Left colon (tissue), 2 donors: ENCODE measurements at regions not wholly inside any gene's neighbourhood (a gene's known extent, or its start where the extent isn't known, plus 50 kb on each side); places are given as distances from the start of the nearest gene placed in this dataset.

ENCODE experiments used
- ATAC-seq: fragments of 200-7000 bp; cut with Tn5 transposase; one replicate; pipeline ENCODE4 v1.9.1; 2020; ENCODE audit warnings: mild to moderate bottlenecking, moderate library complexity
- DNase-seq, 2 donors: peaks; one replicate each; pipeline ENCODE4 v3.0.0-alpha.2; 2020
- intact Hi-C, 2 donors: fragments of 100-400 bp; cut with DNase I in 1 of 2; cut with micrococcal nuclease in 1 of 2; formaldehyde crosslinking; loops; one replicate each; pipeline versions ENCODE4 v1.11.2 to v1.14.0; 2022; cut with DNase I, micrococcal nuclease
- donor health status: DM: no; HTN: no; CAD: no.
- donor health status: DM: yes; HTN: yes; CAD: no.

- intact Hi-C loops: no loop called here
- ATAC-seq (no peak), DNase-seq (no peak)
These were observed 1292.1 kb upstream of the PIK3C3 start for GRCh38 chr18:40662898-40663437.

GRCh38 chr18:40653682-40654081, 1301.4 kb upstream of the PIK3C3 start:
- ATAC-seq (no peak), DNase-seq (no peak)
- intact Hi-C loops: no loop called here

- ATAC-seq: no peak
These were observed 1302.7 kb upstream of the PIK3C3 start for GRCh38 chr18:40652321-40652720.

GRCh38 chr18:40651163-40651562, 1303.9 kb upstream of the PIK3C3 start:
- no peak for DNase-seq
- intact Hi-C loops: no loop called here

More at GRCh38 chr18:40652321-40652720, 1302.7 kb upstream of the PIK3C3 start:
- intact Hi-C loops: no loop called here
- no peak for DNase-seq

GRCh38 chr18:40642692-40643229, 1312.3 kb upstream of the PIK3C3 start:
- DNase-seq (no peak), ATAC-seq (no peak)
- intact Hi-C loops: no loop called here

More at GRCh38 chr18:40651163-40651562, 1303.9 kb upstream of the PIK3C3 start:
- no peak for ATAC-seq

- DNase-seq: no peak
- no peak for ATAC-seq
- intact Hi-C loops: no loop called here
These were observed 1323.7 kb upstream of the PIK3C3 start for GRCh38 chr18:40631319-40631718.

- no peak for DNase-seq
- no peak for ATAC-seq
- intact Hi-C loops: no loop called here
These were observed 1324.5 kb upstream of the PIK3C3 start for GRCh38 chr18:40630496-40630895.

- intact Hi-C loops: no loop called here
- ATAC-seq (no peak), DNase-seq (no peak)
These were observed 1330.1 kb upstream of the PIK3C3 start for GRCh38 chr18:40624959-40625358.

GRCh38 chr18:40613721-40614120, 1341.3 kb upstream of the PIK3C3 start:
- ATAC-seq (no peak), DNase-seq (no peak)
- intact Hi-C loops: no loop called here

GRCh38 chr18:40612356-40612755, 1342.7 kb upstream of the PIK3C3 start:
- ATAC-seq: no peak
- intact Hi-C loops: no loop called here
- DNase-seq: no peak

GRCh38 chr18:40608226-40608625, 1346.8 kb upstream of the PIK3C3 start:
- DNase-seq: no peak
- intact Hi-C loops: no loop called here
- no peak for ATAC-seq

GRCh38 chr18:40607542-40608148, 1347.4 kb upstream of the PIK3C3 start:
- intact Hi-C loops: no loop called here
- no peak for DNase-seq
- no peak for ATAC-seq

GRCh38 chr18:40606996-40607395, 1348.0 kb upstream of the PIK3C3 start:
- intact Hi-C loops: no loop called here
- no peak for DNase-seq
- no peak for ATAC-seq

GRCh38 chr18:40583671-40584070, 1371.4 kb upstream of the PIK3C3 start:
- DNase-seq: no peak
- intact Hi-C loops: no loop called here

GRCh38 chr18:40582105-40582504, 1372.9 kb upstream of the PIK3C3 start:
- DNase-seq (no peak), ATAC-seq (no peak)
- intact Hi-C loops: no loop called here

More at GRCh38 chr18:40583671-40584070, 1371.4 kb upstream of the PIK3C3 start:
- no peak for ATAC-seq

GRCh38 chr18:40577981-40578365, 1377.1 kb upstream of the PIK3C3 start:
- intact Hi-C loops: no loop called here
- ATAC-seq (no peak), DNase-seq (no peak)

- DNase-seq: no peak
- intact Hi-C loops: no loop called here
- ATAC-seq: no peak
These were observed 1377.6 kb upstream of the PIK3C3 start for GRCh38 chr18:40577239-40577980.

GRCh38 chr18:40576507-40577115, 1378.4 kb upstream of the PIK3C3 start:
- DNase-seq: no peak
- ATAC-seq: no peak
- intact Hi-C loops: no loop called here

- DNase-seq (no peak), ATAC-seq (no peak)
- intact Hi-C loops: no loop called here
These were observed 1384.4 kb upstream of the PIK3C3 start for GRCh38 chr18:40570615-40571014.

GRCh38 chr18:40569605-40570004, 1385.4 kb upstream of the PIK3C3 start:
- intact Hi-C loops: no loop called here
- no peak for ATAC-seq
- DNase-seq: no peak
